Lower lobe of right lung (tissue), 2 donors: ENCODE measurements at regions not wholly inside any gene's neighbourhood (a gene's known extent, or its start where the extent isn't known, plus 50 kb on each side); places are given as distances from the start of the nearest gene placed in this dataset.
"Not testable (repeated sequence)": the region's sequence is repeated elsewhere in the genome, so short reads cannot be mapped to it uniquely, and the experiment has no call there.

Experiments
- ATAC-seq, 2 donors: fragments of 200-7000 bp; cut with Tn5 transposase; one replicate each; pipeline ENCODE4 v1.9.1; 2020 to 2022; ENCODE audit warnings: mild to moderate bottlenecking in 2 of 2, moderate library complexity in 2 of 2
- DNase-seq: peaks from one replicate; pipeline ENCODE4 v3.0.0-alpha.2; 2020
- H3K27ac ChIP-seq: fragments of 200-600 bp; one replicate; pipeline ENCODE4 v1.8.0; 2022
- H3K27me3 ChIP-seq: fragments of 200-600 bp; one replicate; pipeline ENCODE4 v1.8.0; 2022; ENCODE audit warnings: low read depth
- H3K36me3 ChIP-seq: fragments of 200-600 bp; one replicate; pipeline ENCODE4 v1.8.0; 2022; ENCODE audit warnings: mild to moderate bottlenecking
- H3K4me1 ChIP-seq: fragments of 200-600 bp; one replicate; pipeline ENCODE4 v1.8.0; 2022
- H3K4me3 ChIP-seq: fragments of 200-600 bp; one replicate; pipeline ENCODE4 v1.8.0; 2022; ENCODE audit warnings: mild to moderate bottlenecking
- H3K9me3 ChIP-seq: fragments of 200-600 bp; one replicate; pipeline ENCODE4 v1.8.0; 2022
- intact Hi-C: fragments of 100-400 bp; cut with DNase I; formaldehyde crosslinking; loops from one replicate; pipeline ENCODE4 v1.11.0; 2022
- TF ChIP-seq, protein P1 (sequence below): fragments of 200-600 bp; IDR thresholded peaks from one replicate; pipeline ENCODE4 v1.8.0; 2022; ENCODE audit warnings: antibody characterized with exemption, mild to moderate bottlenecking
- donor health status: DM: no; HTN: yes; CAD: no; lungs with severe emphysema.

DNA sequence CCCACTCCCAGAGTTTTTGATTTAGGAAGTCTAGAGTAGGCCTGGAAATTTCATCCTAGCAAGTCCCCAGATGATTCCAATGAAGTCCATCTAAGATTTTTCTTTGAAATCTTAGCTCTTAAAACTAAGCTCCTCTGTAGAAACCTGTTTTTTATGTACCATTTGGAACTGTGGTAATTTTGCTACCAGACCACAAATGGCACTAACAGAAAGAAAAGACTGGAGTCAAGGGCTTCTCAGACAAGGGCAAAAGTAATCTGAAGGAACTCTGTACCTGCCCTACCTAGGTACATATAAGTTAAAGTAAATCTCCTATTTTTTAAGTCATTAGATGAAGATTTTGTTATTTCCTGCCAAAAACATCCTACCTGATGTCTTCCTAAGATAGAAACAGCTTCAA lies 155.0 kb upstream of the HTR1E start:
- no peak for ATAC-seq
- no peaks in the 10 kb centered on the region for H3K4me1 ChIP-seq
- H3K36me3 ChIP-seq = no peaks in the 10 kb centered on the region
- DNase-seq = no peak
- TF ChIP-seq, protein P1, sequence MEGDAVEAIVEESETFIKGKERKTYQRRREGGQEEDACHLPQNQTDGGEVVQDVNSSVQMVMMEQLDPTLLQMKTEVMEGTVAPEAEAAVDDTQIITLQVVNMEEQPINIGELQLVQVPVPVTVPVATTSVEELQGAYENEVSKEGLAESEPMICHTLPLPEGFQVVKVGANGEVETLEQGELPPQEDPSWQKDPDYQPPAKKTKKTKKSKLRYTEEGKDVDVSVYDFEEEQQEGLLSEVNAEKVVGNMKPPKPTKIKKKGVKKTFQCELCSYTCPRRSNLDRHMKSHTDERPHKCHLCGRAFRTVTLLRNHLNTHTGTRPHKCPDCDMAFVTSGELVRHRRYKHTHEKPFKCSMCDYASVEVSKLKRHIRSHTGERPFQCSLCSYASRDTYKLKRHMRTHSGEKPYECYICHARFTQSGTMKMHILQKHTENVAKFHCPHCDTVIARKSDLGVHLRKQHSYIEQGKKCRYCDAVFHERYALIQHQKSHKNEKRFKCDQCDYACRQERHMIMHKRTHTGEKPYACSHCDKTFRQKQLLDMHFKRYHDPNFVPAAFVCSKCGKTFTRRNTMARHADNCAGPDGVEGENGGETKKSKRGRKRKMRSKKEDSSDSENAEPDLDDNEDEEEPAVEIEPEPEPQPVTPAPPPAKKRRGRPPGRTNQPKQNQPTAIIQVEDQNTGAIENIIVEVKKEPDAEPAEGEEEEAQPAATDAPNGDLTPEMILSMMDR = no peak
- H3K9me3 ChIP-seq = no peaks in the 10 kb centered on the region
- H3K4me3 ChIP-seq = no peak overlapping the region
- no peak overlapping the region for H3K27ac ChIP-seq
- intact Hi-C loops = no loop called here
- H3K27me3 ChIP-seq = no peaks in the 10 kb centered on the region

DNA sequence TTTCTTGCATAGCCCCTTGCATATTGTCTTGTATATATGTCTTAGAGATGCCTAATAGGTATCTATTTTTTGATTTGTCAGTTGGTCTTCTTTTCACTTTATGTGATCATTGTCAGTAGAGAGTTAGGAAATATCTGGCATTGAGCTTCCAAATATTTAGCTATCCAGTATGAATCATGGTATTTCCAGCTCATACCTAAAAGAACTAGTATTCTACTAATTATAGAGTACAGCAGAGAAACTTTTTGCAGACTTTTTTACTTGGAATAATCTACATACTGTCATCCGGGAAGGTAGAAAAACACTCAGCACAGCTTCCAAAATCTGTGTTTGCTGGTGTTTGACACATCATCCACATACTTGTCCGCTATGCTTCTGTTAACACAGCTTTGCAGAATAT lies 156.4 kb upstream of the HTR1E start:
- no peaks in the 10 kb centered on the region for H3K36me3 ChIP-seq
- H3K4me3 ChIP-seq = no peak overlapping the region
- intact Hi-C loops = no loop called here
- no peaks in the 10 kb centered on the region for H3K9me3 ChIP-seq
- no peak overlapping the region for H3K27ac ChIP-seq
- TF ChIP-seq, protein P1 = no peak
- no peak for DNase-seq
- ATAC-seq = no peak
- H3K27me3 ChIP-seq = no peaks in the 10 kb centered on the region
- no peaks in the 10 kb centered on the region for H3K4me1 ChIP-seq

DNA sequence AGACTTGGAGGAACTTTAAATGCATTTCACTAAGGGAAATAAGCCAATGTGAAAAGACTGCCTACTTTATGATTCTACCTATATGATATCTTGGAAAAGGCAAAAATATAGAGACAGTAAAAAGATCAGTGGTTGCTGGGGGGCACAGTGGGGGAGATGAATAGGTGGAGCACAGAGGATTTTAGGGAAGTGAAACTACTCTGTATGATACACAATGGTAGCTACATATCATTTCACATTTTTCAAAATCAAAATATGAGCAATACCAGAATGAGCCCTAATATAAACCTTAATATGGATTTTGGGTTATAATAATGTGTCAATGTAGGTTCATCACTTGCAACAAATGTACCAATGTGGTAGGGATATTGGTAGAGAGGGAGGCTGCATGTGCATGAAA lies 161.4 kb upstream of the HTR1E start:
- ATAC-seq = no peak
- intact Hi-C loops = no loop called here
- no peaks in the 10 kb centered on the region for H3K27me3 ChIP-seq
- no peaks in the 10 kb centered on the region for H3K9me3 ChIP-seq
- TF ChIP-seq, protein P1 = no peak
- no peaks in the 10 kb centered on the region for H3K4me1 ChIP-seq
- no peak for DNase-seq
- H3K27ac ChIP-seq = no peak overlapping the region
- no peaks in the 10 kb centered on the region for H3K36me3 ChIP-seq
- H3K4me3 ChIP-seq = no peak overlapping the region

DNA sequence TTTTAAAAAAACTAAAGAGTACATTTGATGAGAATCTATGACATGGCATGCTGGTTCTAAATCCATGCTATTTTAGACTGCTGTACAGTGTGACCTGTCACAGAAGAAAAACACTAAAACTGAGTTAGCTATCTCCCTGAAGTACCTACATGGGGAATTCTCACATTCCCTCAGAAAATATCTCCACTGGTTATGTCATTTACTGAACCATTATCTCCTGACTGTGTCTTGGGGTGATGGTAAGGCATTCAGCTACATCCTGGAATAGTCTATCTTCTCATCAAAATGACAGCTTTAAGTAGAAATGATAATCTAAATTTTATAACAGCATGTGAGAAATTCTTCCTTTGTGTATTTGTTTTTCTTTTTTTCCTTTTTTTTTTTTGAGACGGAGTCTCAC lies 172.1 kb upstream of the HTR1E start:
- H3K27me3 ChIP-seq = no peaks in the 10 kb centered on the region
- no peak for ATAC-seq
- H3K4me1 ChIP-seq = no peaks in the 10 kb centered on the region
- no peak overlapping the region for H3K4me3 ChIP-seq
- DNase-seq = no peak
- intact Hi-C loops = no loop called here
- H3K36me3 ChIP-seq = no peaks in the 10 kb centered on the region
- H3K9me3 ChIP-seq = peaks cover 3% of the 10 kb centered on the region
- H3K27ac ChIP-seq = no peak overlapping the region
- TF ChIP-seq, protein P1 = no peak

DNA sequence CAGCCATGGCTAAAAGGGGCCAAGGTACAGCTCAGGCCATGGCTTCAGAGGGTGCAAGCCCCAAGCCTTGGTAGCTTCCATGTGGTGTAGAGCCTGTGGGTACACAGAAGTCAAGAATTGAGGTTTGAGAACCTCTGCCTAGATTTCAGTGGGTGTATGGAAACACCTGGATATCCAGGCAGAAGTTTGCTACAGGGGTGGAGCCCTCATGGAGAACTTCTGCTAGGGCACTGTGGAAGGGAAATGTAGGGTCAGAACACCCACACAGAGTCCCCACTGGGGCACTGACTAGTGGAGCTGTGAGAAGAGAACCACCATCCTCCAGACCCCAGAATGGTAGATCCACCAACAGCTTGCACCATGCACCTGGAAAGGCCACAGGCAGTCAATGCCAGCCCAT lies 177.4 kb upstream of the HTR1E start:
- DNase-seq, ATAC-seq, H3K36me3 ChIP-seq, H3K4me1 ChIP-seq, intact Hi-C loops, H3K27ac ChIP-seq, H3K4me3 ChIP-seq, H3K27me3 ChIP-seq: not testable (repeated sequence)
- H3K9me3 ChIP-seq = peaks cover 10% of the 10 kb centered on the region

DNA sequence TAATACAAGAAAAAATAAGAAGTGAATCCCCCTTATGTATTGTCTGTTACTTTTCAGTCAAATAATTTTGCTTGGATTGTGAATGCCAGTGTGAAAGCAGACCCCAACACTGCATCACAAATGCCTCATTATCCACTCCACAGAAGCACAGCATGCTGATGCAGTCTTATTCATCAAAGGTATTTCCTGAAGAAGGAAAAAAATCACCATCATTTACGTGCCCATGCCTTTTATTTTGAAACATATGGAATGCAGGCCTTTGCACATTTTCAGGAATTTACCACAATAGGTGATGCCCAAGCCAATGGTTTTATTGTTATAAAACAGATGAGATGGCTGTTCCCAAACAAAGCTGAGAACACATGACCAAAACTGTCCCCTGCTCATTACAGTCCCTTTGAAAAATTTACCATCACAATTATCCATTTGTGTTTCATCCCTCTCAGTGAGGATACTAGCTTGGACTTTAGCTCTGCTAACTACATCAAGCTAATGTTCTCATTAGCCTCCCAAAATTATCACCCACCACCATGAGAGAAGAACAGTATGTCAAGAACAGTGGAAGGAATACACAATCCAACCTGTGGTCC lies 180.6 kb upstream of the HTR1E start:
- Histone ChIP-seq H3K36me3 (no peaks in the 10 kb centered on the region), H3K4me3 (no peak overlapping the region), H3K27me3 (no peaks in the 10 kb centered on the region), H3K9me3 (peaks cover 10% of the 10 kb centered on the region), H3K27ac (no peak overlapping the region), H3K4me1 (no peaks in the 10 kb centered on the region)
- DNase-seq = no peak
- TF ChIP-seq, protein P1 = no peak
- no peak for ATAC-seq
- intact Hi-C loops = no loop called here
